Astrocyte of the spinal cord (primary cell): ENCODE measurements at regions not wholly inside any gene's neighbourhood (a gene's known extent, or its start where the extent isn't known, plus 50 kb on each side); places are given as distances from the start of the nearest gene placed in this dataset.

Experiments
- DNase-seq: peaks from one replicate; pipeline ENCODE4 v3.0.0; 2011; ENCODE audit warnings: low read depth, low spot score
- H3K4me3 ChIP-seq: 2 replicates; pipeline ENCODE4 v1.5.1; 2011; ENCODE audit warnings: low read depth, mild to moderate bottlenecking, low read length, moderate library complexity
- CTCF ChIP-seq: IDR thresholded peaks from 2 replicates; pipeline ENCODE4 v1.5.1; 2012; ENCODE audit warnings: low read depth, mild to moderate bottlenecking, low read length, inconsistent platforms
- in situ Hi-C: cut with HindIII; loops from 2 replicates; pipeline ENCODE4 v1.10.0; 2017; ENCODE audit warnings: low sequenced_read_pairs

GRCh38 chr1:57704231-57704630, 280.4 kb upstream of the DAB1 start:
- TF ChIP-seq CTCF = no peak
- in situ Hi-C loops = no loop called here
- no peak for DNase-seq
- H3K4me3 ChIP-seq = no peak overlapping the region

GRCh38 chr1:57696904-57697303, 273.0 kb upstream of the DAB1 start:
- no peak for TF ChIP-seq CTCF
- no peak for DNase-seq
- in situ Hi-C loops = no loop called here
- H3K4me3 ChIP-seq = no peak overlapping the region

GRCh38 chr1:57696043-57696442, 272.2 kb upstream of the DAB1 start:
- DNase-seq = no peak
- no peak for TF ChIP-seq CTCF
- in situ Hi-C loops = no loop called here
- H3K4me3 ChIP-seq = no peak overlapping the region

- DNase-seq = no peak
- no peak overlapping the region for H3K4me3 ChIP-seq
- in situ Hi-C loops = no loop called here
- TF ChIP-seq CTCF = no peak
These were observed 262.4 kb upstream of the DAB1 start for GRCh38 chr1:57686306-57686705.

- DNase-seq = no peak
- no peak overlapping the region for H3K4me3 ChIP-seq
- in situ Hi-C loops = no loop called here
- no peak for TF ChIP-seq CTCF
These were observed 259.4 kb upstream of the DAB1 start for GRCh38 chr1:57683037-57683942.

- no peak for DNase-seq
- H3K4me3 ChIP-seq = no peak overlapping the region
- in situ Hi-C loops = no loop called here
- TF ChIP-seq CTCF = no peak
These were observed 254.3 kb upstream of the DAB1 start for GRCh38 chr1:57678138-57678537.

- DNase-seq = no peak
- TF ChIP-seq CTCF = no peak
- in situ Hi-C loops = no loop called here
These were observed 251.9 kb upstream of the DAB1 start for GRCh38 chr1:57675776-57676175.

More at GRCh38 chr1:57675776-57676175, 251.9 kb upstream of the DAB1 start:
- no peak overlapping the region for H3K4me3 ChIP-seq
